RWPE2 (cell line): ENCODE measurements at regions not wholly inside any gene's neighbourhood (a gene's known extent, or its start where the extent isn't known, plus 50 kb on each side); places are given as distances from the start of the nearest gene placed in this dataset.

Experiments used
- ATAC-seq: fragments of 200-7000 bp; cut with Tn5 transposase; 3 replicates; pipeline ENCODE4 v1.9.1; 2021; ENCODE audit warnings: low read depth
- DNase-seq: peaks from one replicate; pipeline ENCODE4 v3.0.0-alpha.2; 2020; ENCODE audit warnings: low spot score
- H3K27ac ChIP-seq: fragments of 450-650 bp; 2 replicates; pipeline ENCODE4 v1.5.1; 2017; ENCODE audit warnings: mild to moderate bottlenecking; ENCODE audit not compliant: poor library complexity, severe bottlenecking
- H3K27me3 ChIP-seq: fragments of 250-450 bp; sonication (Bioruptor Pico); 2 replicates; pipeline ENCODE4 v1.5.1; 2021; ENCODE audit warnings: mild to moderate bottlenecking, moderate library complexity; ENCODE audit not compliant: insufficient read depth, poor library complexity, severe bottlenecking
- H3K36me3 ChIP-seq: fragments of 250-450 bp; sonication (Bioruptor Pico); 2 replicates; pipeline ENCODE4 v1.5.1; 2020; ENCODE audit warnings: low read depth, mild to moderate bottlenecking, moderate library complexity
- H3K4me1 ChIP-seq: fragments of 250-450 bp; sonication (Bioruptor Pico); 2 replicates; pipeline ENCODE4 v1.5.1; 2021; ENCODE audit warnings: mild to moderate bottlenecking, moderate library complexity; ENCODE audit not compliant: insufficient read depth, poor library complexity, severe bottlenecking
- H3K4me3 ChIP-seq: fragments of 250-450 bp; sonication (Bioruptor Pico); 2 replicates; pipeline ENCODE4 v1.5.1; 2021; ENCODE audit warnings: mild to moderate bottlenecking, moderate library complexity; ENCODE audit not compliant: severe bottlenecking
- H3K9me3 ChIP-seq: fragments of 250-450 bp; sonication (Bioruptor Pico); 2 replicates; pipeline ENCODE4 v1.5.1; 2021; ENCODE audit warnings: mild to moderate bottlenecking, moderate library complexity; ENCODE audit not compliant: severe bottlenecking
- TF ChIP-seq, protein P1 (sequence below): fragments of 450-650 bp; IDR thresholded peaks from one replicate; pipeline ENCODE4 v1.5.1; 2017; ENCODE audit warnings: mild to moderate bottlenecking, moderate library complexity; ENCODE audit not compliant: poor library complexity, severe bottlenecking

GRCh38 chrX:2552621-2553201 lies 51.9 kb upstream of the DHRSX start:
- TF ChIP-seq, protein P1, sequence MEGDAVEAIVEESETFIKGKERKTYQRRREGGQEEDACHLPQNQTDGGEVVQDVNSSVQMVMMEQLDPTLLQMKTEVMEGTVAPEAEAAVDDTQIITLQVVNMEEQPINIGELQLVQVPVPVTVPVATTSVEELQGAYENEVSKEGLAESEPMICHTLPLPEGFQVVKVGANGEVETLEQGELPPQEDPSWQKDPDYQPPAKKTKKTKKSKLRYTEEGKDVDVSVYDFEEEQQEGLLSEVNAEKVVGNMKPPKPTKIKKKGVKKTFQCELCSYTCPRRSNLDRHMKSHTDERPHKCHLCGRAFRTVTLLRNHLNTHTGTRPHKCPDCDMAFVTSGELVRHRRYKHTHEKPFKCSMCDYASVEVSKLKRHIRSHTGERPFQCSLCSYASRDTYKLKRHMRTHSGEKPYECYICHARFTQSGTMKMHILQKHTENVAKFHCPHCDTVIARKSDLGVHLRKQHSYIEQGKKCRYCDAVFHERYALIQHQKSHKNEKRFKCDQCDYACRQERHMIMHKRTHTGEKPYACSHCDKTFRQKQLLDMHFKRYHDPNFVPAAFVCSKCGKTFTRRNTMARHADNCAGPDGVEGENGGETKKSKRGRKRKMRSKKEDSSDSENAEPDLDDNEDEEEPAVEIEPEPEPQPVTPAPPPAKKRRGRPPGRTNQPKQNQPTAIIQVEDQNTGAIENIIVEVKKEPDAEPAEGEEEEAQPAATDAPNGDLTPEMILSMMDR = no peak
- H3K27ac ChIP-seq = peak overlapping the region; percentile 35
- no peak overlapping the region for H3K4me3 ChIP-seq
- no peaks in the 10 kb centered on the region for H3K36me3 ChIP-seq
- no peaks in the 10 kb centered on the region for H3K4me1 ChIP-seq
- no peaks in the 10 kb centered on the region for H3K9me3 ChIP-seq
- no peaks in the 10 kb centered on the region for H3K27me3 ChIP-seq
- ATAC-seq (peak; percentile 84), DNase-seq (no peak)

GRCh38 chrX:2550328-2551020 lies 49.7 kb upstream of the DHRSX start:
- ATAC-seq (no peak), DNase-seq (no peak)
- H3K4me3 ChIP-seq = no peak overlapping the region
- no peaks in the 10 kb centered on the region for H3K4me1 ChIP-seq
- no peaks in the 10 kb centered on the region for H3K27me3 ChIP-seq
- H3K36me3 ChIP-seq = no peaks in the 10 kb centered on the region
- TF ChIP-seq, protein P1 = no peak
- H3K27ac ChIP-seq = no peak overlapping the region
- no peaks in the 10 kb centered on the region for H3K9me3 ChIP-seq
